OCI-LY3 (cell line): ENCODE measurements at regions not wholly inside any gene's neighbourhood (a gene's known extent, or its start where the extent isn't known, plus 50 kb on each side); places are given as distances from the start of the nearest gene placed in this dataset.

Experiments
- H2AFZ ChIP-seq: fragments of 200-600, 300-600 bp; shearing (Covaris generic); 2 replicates; pipeline ENCODE4 v1.6.0; 2014; ENCODE audit warnings: antibody characterized with exemption, low read depth, low read length
- H3K27ac ChIP-seq: fragments of 200-600, 300-600 bp; sonication (generic); 2 replicates; pipeline ENCODE4 v1.5.1; 2014; ENCODE audit warnings: mild to moderate bottlenecking, low read length, moderate library complexity, mixed read lengths
- H3K27me3 ChIP-seq: fragments of 200-600, 300-600 bp; sonication (generic); 2 replicates; pipeline ENCODE4 v1.6.1; 2014; ENCODE audit warnings: low read depth, low read length, mixed read lengths
- H3K36me3 ChIP-seq: fragments of 200-600, 300-600 bp; sonication (generic); replicated peaks from 2 replicates; pipeline ENCODE3; 2014; ENCODE audit warnings: low read depth, low read length, mixed read lengths
- H3K4me1 ChIP-seq: fragments of 300-600, 200-600 bp; sonication (generic); 2 replicates; pipeline ENCODE4 v1.6.1; 2014; ENCODE audit warnings: low read length, mixed read lengths
- H3K4me2 ChIP-seq: fragments of 200-600, 300-600 bp; sonication (generic); 2 replicates; pipeline ENCODE4 v1.6.1; 2014; ENCODE audit warnings: low read length, mixed read lengths
- H3K4me3 ChIP-seq: fragments of 300-600, 200-600 bp; sonication (generic); 2 replicates; pipeline ENCODE4 v1.5.1; 2014; ENCODE audit warnings: antibody characterized with exemption, mild to moderate bottlenecking, low read length, moderate library complexity
- H3K79me2 ChIP-seq: fragments of 300-600, 200-600 bp; shearing (Covaris generic); 2 replicates; pipeline ENCODE4 v1.6.1; 2014; ENCODE audit warnings: mild to moderate bottlenecking, low read length, mixed read lengths
- H3K9ac ChIP-seq: fragments of 300-600, 200-600 bp; shearing (Covaris generic); 2 replicates; pipeline ENCODE4 v1.6.0; 2014; ENCODE audit warnings: mild to moderate bottlenecking, low read length, moderate library complexity
- H3K9me3 ChIP-seq: fragments of 200-600, 300-600 bp; shearing (Covaris generic); 2 replicates; pipeline ENCODE4 v1.6.1; 2014; ENCODE audit warnings: low read length, mixed read lengths; ENCODE audit not compliant: insufficient read depth
- H4K20me1 ChIP-seq: fragments of 200-600, 300-600 bp; sonication (generic); 2 replicates; pipeline ENCODE4 v1.6.1; 2016; ENCODE audit warnings: low read length, mixed read lengths; ENCODE audit not compliant: insufficient read depth
- CTCF ChIP-seq: fragments of 200-600, 300-600 bp; sonication (generic); IDR thresholded peaks from 2 replicates; pipeline ENCODE4 v1.5.1; 2014; ENCODE audit warnings: antibody characterized with exemption, low read length, low read depth
- EZH2phosphoT487 ChIP-seq: fragments of 200-600 bp; shearing (Covaris generic); IDR thresholded peaks from 2 replicates; pipeline ENCODE4 v1.6.1; 2018; ENCODE audit warnings: antibody characterized with exemption, mixed run types, low read depth

GRCh38 chr6:160804639-160805038 lies 102.6 kb downstream of the PLG start:
- Histone ChIP-seq H3K9ac (no peak overlapping the region), H3K4me3 (no peak overlapping the region), H3K79me2 (no peaks in the 10 kb centered on the region), H2AFZ (no peak overlapping the region), H3K9me3 (no peaks in the 10 kb centered on the region), H3K27ac (no peak overlapping the region), H3K4me1 (no peaks in the 10 kb centered on the region), H3K4me2 (no peak overlapping the region), H3K27me3 (no peaks in the 10 kb centered on the region), H4K20me1 (no peaks in the 10 kb centered on the region), H3K36me3 (no peaks in the 10 kb centered on the region)
- TF ChIP-seq EZH2phosphoT487 (no peak), CTCF (no peak)

GRCh38 chr6:160808263-160808662 lies 106.2 kb downstream of the PLG start:
- H3K4me2 ChIP-seq: no peak overlapping the region
- no peak overlapping the region for H3K27ac ChIP-seq
- H3K36me3 ChIP-seq: no peaks in the 10 kb centered on the region
- no peak overlapping the region for H3K4me3 ChIP-seq
- H3K9ac ChIP-seq: no peak overlapping the region
- H3K9me3 ChIP-seq: no peaks in the 10 kb centered on the region
- no peaks in the 10 kb centered on the region for H3K79me2 ChIP-seq
- H3K27me3 ChIP-seq: no peaks in the 10 kb centered on the region
- H2AFZ ChIP-seq: no peak overlapping the region
- TF ChIP-seq EZH2phosphoT487 (no peak), CTCF (no peak)
- H4K20me1 ChIP-seq: no peaks in the 10 kb centered on the region
- no peaks in the 10 kb centered on the region for H3K4me1 ChIP-seq

- Histone ChIP-seq H3K27ac (no peak overlapping the region), H3K79me2 (no peaks in the 10 kb centered on the region), H3K9me3 (no peaks in the 10 kb centered on the region), H3K36me3 (no peaks in the 10 kb centered on the region), H3K4me1 (no peaks in the 10 kb centered on the region), H4K20me1 (no peaks in the 10 kb centered on the region), H2AFZ (no peak overlapping the region), H3K27me3 (no peaks in the 10 kb centered on the region), H3K4me3 (no peak overlapping the region), H3K9ac (no peak overlapping the region), H3K4me2 (no peak overlapping the region)
- no peak for TF ChIP-seq CTCF
- no peak for TF ChIP-seq EZH2phosphoT487
These were observed 108.2 kb downstream of the PLG start for GRCh38 chr6:160810238-160810637.

- no peak for TF ChIP-seq EZH2phosphoT487
- no peak for TF ChIP-seq CTCF
- Histone ChIP-seq H3K27ac (no peak overlapping the region), H3K4me2 (no peak overlapping the region), H3K79me2 (no peaks in the 10 kb centered on the region), H3K27me3 (no peaks in the 10 kb centered on the region), H3K36me3 (no peaks in the 10 kb centered on the region), H4K20me1 (no peaks in the 10 kb centered on the region), H2AFZ (no peak overlapping the region), H3K4me3 (no peak overlapping the region), H3K9me3 (no peaks in the 10 kb centered on the region), H3K9ac (no peak overlapping the region), H3K4me1 (no peaks in the 10 kb centered on the region)
These were observed 110.1 kb downstream of the PLG start for GRCh38 chr6:160812097-160812496.
